B cell (primary cell): ENCODE measurements at regions not wholly inside any gene's neighbourhood (a gene's known extent, or its start where the extent isn't known, plus 50 kb on each side); places are given as distances from the start of the nearest gene placed in this dataset.

Experiments
- CTCF ChIP-seq: fragments of 200-600 bp; IDR thresholded peaks from one replicate; pipeline ENCODE4 v1.8.0; 2022; ENCODE audit warnings: antibody characterized with exemption, mild to moderate bottlenecking
- EZH2 ChIP-seq: IDR thresholded peaks from 2 replicates; pipeline ENCODE4 v1.6.1; 2012; ENCODE audit warnings: borderline replicate concordance, low read depth, mild to moderate bottlenecking, moderate library complexity, low read length; ENCODE audit not compliant: insufficient read depth, poor library complexity, severe bottlenecking

GRCh38 chr15:69780374-69780773, 317.3 kb downstream of the TLE3 start:
- no peak for TF ChIP-seq CTCF
- TF ChIP-seq EZH2, result no peak
